EL (cell line): ENCODE measurements at regions not wholly inside any gene's neighbourhood (a gene's known extent, or its start where the extent isn't known, plus 50 kb on each side); places are given as distances from the start of the nearest gene placed in this dataset.
A peak's percentile ranks its signal among the peaks of the same experiment; 100 is the strongest.
"Not testable (repeated sequence)": the region's sequence is repeated elsewhere in the genome, so short reads cannot be mapped to it uniquely, and the experiment has no call there.

Experiments
- DNase-seq: peaks from one replicate; pipeline ENCODE4 v3.0.0-alpha.2; 2016

- DNase-seq, result peak; percentile 63
Observed at GRCh38 chr16:48054881-48055601, 100.8 kb downstream of the ABCC12 start.

- DNase-seq, result peak; percentile 89
Observed at GRCh38 chr16:48053418-48053745, 102.4 kb downstream of the ABCC12 start.

GRCh38 chr16:48052731-48053417 lies 102.9 kb downstream of the ABCC12 start:
- no peak for DNase-seq

GRCh38 chr16:48050871-48051270 lies 104.9 kb downstream of the ABCC12 start:
- no peak for DNase-seq

GRCh38 chr16:48049847-48050246 lies 105.9 kb downstream of the ABCC12 start:
- DNase-seq, result no peak

GRCh38 chr16:48047720-48048119 lies 108.1 kb downstream of the ABCC12 start:
- no peak for DNase-seq

- no peak for DNase-seq
Observed at GRCh38 chr16:48047241-48047640, 108.6 kb downstream of the ABCC12 start.

- DNase-seq, result no peak
Observed at GRCh38 chr16:48044117-48044516, 111.7 kb downstream of the ABCC12 start.

GRCh38 chr16:48041981-48042421 lies 113.8 kb downstream of the ABCC12 start:
- DNase-seq, result no peak

GRCh38 chr16:48035142-48035541 lies 120.7 kb downstream of the ABCC12 start:
- no peak for DNase-seq

GRCh38 chr16:48030926-48031325 lies 124.9 kb downstream of the ABCC12 start:
- no peak for DNase-seq

- DNase-seq, result no peak
Observed at GRCh38 chr16:48029768-48030167, 126.0 kb downstream of the ABCC12 start.

GRCh38 chr16:48025359-48025758 lies 130.4 kb downstream of the ABCC12 start:
- DNase-seq, result no peak

GRCh38 chr16:48024042-48024441 lies 131.8 kb downstream of the ABCC12 start:
- DNase-seq, result no peak

GRCh38 chr16:48022496-48022895 lies 133.3 kb downstream of the ABCC12 start:
- no peak for DNase-seq

- DNase-seq, result not testable (repeated sequence)
Observed at GRCh38 chr16:48020617-48021016, 135.2 kb downstream of the ABCC12 start.

- DNase-seq, result peak; percentile 43
Observed at GRCh38 chr16:48014349-48015135, 141.3 kb downstream of the ABCC12 start.

- DNase-seq, result peak; percentile 35
Observed at GRCh38 chr16:48013491-48013901, 142.3 kb downstream of the ABCC12 start.

- no peak for DNase-seq
Observed at GRCh38 chr16:48011878-48012658, 143.7 kb downstream of the ABCC12 start.

- no peak for DNase-seq
Observed at GRCh38 chr16:48011466-48011865, 144.3 kb downstream of the ABCC12 start.

GRCh38 chr16:48008011-48008525 lies 147.7 kb downstream of the ABCC12 start:
- DNase-seq, result no peak

GRCh38 chr16:48004141-48004695 lies 151.6 kb downstream of the ABCC12 start:
- DNase-seq, result no peak
